Activated CD4-positive, alpha-beta T cell treated with anti-CD3 and anti-CD28 coated beads, Interleukin-2, amount 10 ng/mL, durations not matched to agents 7 days and 5 days (primary cell): ENCODE measurements at regions not wholly inside any gene's neighbourhood (a gene's known extent, or its start where the extent isn't known, plus 50 kb on each side); places are given as distances from the start of the nearest gene placed in this dataset.

Source experiments
- CTCF ChIA-PET: fragments of 350-600 bp; sonication (Branson Sonifier 250); formaldehyde crosslinking; loops from one replicate; lab custom pipeline; 2021; ENCODE audit warnings: antibody characterized with exemption; lab: Charles Lee
- POLR2A ChIA-PET: fragments of 350-600 bp; sonication (Branson Sonifier 250); formaldehyde crosslinking; loops from one replicate; lab custom pipeline; 2021; ENCODE audit warnings: antibody characterized with exemption; lab: Charles Lee
- DNase-seq: peaks from one replicate; pipeline ENCODE4 v3.0.0-alpha.2; 2020
- H3K27ac Mint-ChIP-seq: one replicate; pipeline ENCODE4 v1.8.0; 2021; ENCODE audit warnings: mild to moderate bottlenecking, moderate library complexity, mixed read lengths
- H3K27me3 Mint-ChIP-seq: one replicate; pipeline ENCODE4 v1.8.0; 2021; ENCODE audit warnings: mixed read lengths
- H3K36me3 Mint-ChIP-seq: one replicate; pipeline ENCODE4 v1.8.0; 2021; ENCODE audit warnings: low read depth, mixed read lengths
- H3K4me1 Mint-ChIP-seq: one replicate; pipeline ENCODE4 v1.8.0; 2021; ENCODE audit warnings: mixed read lengths
- H3K4me3 Mint-ChIP-seq: one replicate; pipeline ENCODE4 v1.8.0; 2021; ENCODE audit warnings: mild to moderate bottlenecking, moderate library complexity, mixed read lengths
- H3K9me3 Mint-ChIP-seq: one replicate; pipeline ENCODE4 v1.8.0; 2021; ENCODE audit warnings: mixed read lengths

- no peaks in the 10 kb centered on the region for H3K36me3 Mint-ChIP-seq
- no peak for DNase-seq
- H3K27me3 Mint-ChIP-seq = no peaks in the 10 kb centered on the region
These were observed 116.8 kb upstream of the FSHR start for GRCh38 chr2:49271060-49271606.

GRCh38 chr2:49270091-49270490 lies 115.8 kb upstream of the FSHR start:
- H3K9me3 Mint-ChIP-seq = no peaks in the 10 kb centered on the region
- ChIA-PET CTCF (no interaction called here), POLR2A (no interaction called here)

More at GRCh38 chr2:49271060-49271606, 116.8 kb upstream of the FSHR start:
- Mint-ChIP-seq H3K4me3 (no peak overlapping the region), H3K27ac (no peak overlapping the region), H3K9me3 (no peaks in the 10 kb centered on the region), H3K4me1 (no peaks in the 10 kb centered on the region)
- ChIA-PET CTCF (no interaction called here), POLR2A (no interaction called here)

GRCh38 chr2:49265471-49265870 lies 111.2 kb upstream of the FSHR start:
- CTCF ChIA-PET = no interaction called here
- H3K9me3 Mint-ChIP-seq = no peaks in the 10 kb centered on the region
- no peak for DNase-seq

More at GRCh38 chr2:49270091-49270490, 115.8 kb upstream of the FSHR start:
- H3K27me3 Mint-ChIP-seq = no peaks in the 10 kb centered on the region
- no peak overlapping the region for H3K27ac Mint-ChIP-seq
- no peaks in the 10 kb centered on the region for H3K36me3 Mint-ChIP-seq
- H3K4me3 Mint-ChIP-seq = no peak overlapping the region
- H3K4me1 Mint-ChIP-seq = no peaks in the 10 kb centered on the region
- no peak for DNase-seq

GRCh38 chr2:49262801-49263560 lies 108.7 kb upstream of the FSHR start:
- H3K4me3 Mint-ChIP-seq = no peak overlapping the region
- H3K36me3 Mint-ChIP-seq = no peaks in the 10 kb centered on the region

More at GRCh38 chr2:49265471-49265870, 111.2 kb upstream of the FSHR start:
- H3K36me3 Mint-ChIP-seq = no peaks in the 10 kb centered on the region
- H3K27ac Mint-ChIP-seq = no peak overlapping the region
- no peaks in the 10 kb centered on the region for H3K27me3 Mint-ChIP-seq
- H3K4me3 Mint-ChIP-seq = no peak overlapping the region
- H3K4me1 Mint-ChIP-seq = no peaks in the 10 kb centered on the region
- POLR2A ChIA-PET = no interaction called here

GRCh38 chr2:49261781-49262180 lies 107.5 kb upstream of the FSHR start:
- ChIA-PET POLR2A (no interaction called here), CTCF (interaction anchor here (0.6 kb wide), 1 partner anchor 719 kb away, joined by 3 read pairs; no protein-coding TSS in a partner anchor)
- Mint-ChIP-seq H3K9me3 (no peaks in the 10 kb centered on the region), H3K27ac (no peak overlapping the region), H3K4me3 (no peak overlapping the region), H3K36me3 (no peaks in the 10 kb centered on the region), H3K4me1 (no peaks in the 10 kb centered on the region), H3K27me3 (no peaks in the 10 kb centered on the region)
- DNase-seq = no peak

More at GRCh38 chr2:49262801-49263560, 108.7 kb upstream of the FSHR start:
- Mint-ChIP-seq H3K4me1 (no peaks in the 10 kb centered on the region), H3K27me3 (no peaks in the 10 kb centered on the region), H3K9me3 (no peaks in the 10 kb centered on the region), H3K27ac (no peak overlapping the region)
- DNase-seq = no peak
- ChIA-PET POLR2A (no interaction called here), CTCF (no interaction called here)

GRCh38 chr2:49260979-49261538 lies 106.7 kb upstream of the FSHR start:
- Mint-ChIP-seq H3K27me3 (no peaks in the 10 kb centered on the region), H3K4me3 (no peak overlapping the region), H3K4me1 (no peaks in the 10 kb centered on the region), H3K9me3 (no peaks in the 10 kb centered on the region), H3K36me3 (no peaks in the 10 kb centered on the region), H3K27ac (no peak overlapping the region)
- DNase-seq = no peak
- ChIA-PET POLR2A (no interaction called here), CTCF (interaction anchor here (0.6 kb wide), 1 partner anchor 719 kb away, joined by 3 read pairs; no protein-coding TSS in a partner anchor)

- ChIA-PET CTCF (no interaction called here), POLR2A (no interaction called here)
- Mint-ChIP-seq H3K36me3 (no peaks in the 10 kb centered on the region), H3K27me3 (no peaks in the 10 kb centered on the region), H3K27ac (no peak overlapping the region), H3K9me3 (no peaks in the 10 kb centered on the region), H3K4me1 (no peaks in the 10 kb centered on the region), H3K4me3 (no peak overlapping the region)
- DNase-seq = no peak
These were observed 105.6 kb upstream of the FSHR start for GRCh38 chr2:49259926-49260325.

GRCh38 chr2:49255409-49255971 lies 101.2 kb upstream of the FSHR start:
- H3K4me1 Mint-ChIP-seq = no peaks in the 10 kb centered on the region
- H3K27me3 Mint-ChIP-seq = no peaks in the 10 kb centered on the region
- POLR2A ChIA-PET = no interaction called here
- H3K9me3 Mint-ChIP-seq = no peaks in the 10 kb centered on the region
- H3K36me3 Mint-ChIP-seq = no peaks in the 10 kb centered on the region
- H3K4me3 Mint-ChIP-seq = no peak overlapping the region
- DNase-seq = no peak
- CTCF ChIA-PET = no interaction called here
- H3K27ac Mint-ChIP-seq = no peak overlapping the region

- Mint-ChIP-seq H3K27me3 (no peaks in the 10 kb centered on the region), H3K27ac (no peak overlapping the region), H3K4me1 (no peaks in the 10 kb centered on the region), H3K9me3 (no peaks in the 10 kb centered on the region), H3K4me3 (no peak overlapping the region), H3K36me3 (no peaks in the 10 kb centered on the region)
- ChIA-PET POLR2A (no interaction called here), CTCF (no interaction called here)
- DNase-seq = no peak
These were observed 100.1 kb upstream of the FSHR start for GRCh38 chr2:49254401-49254800.

- POLR2A ChIA-PET = no interaction called here
- H3K27me3 Mint-ChIP-seq = no peaks in the 10 kb centered on the region
- CTCF ChIA-PET = no interaction called here
- H3K9me3 Mint-ChIP-seq = no peaks in the 10 kb centered on the region
- H3K4me3 Mint-ChIP-seq = no peak overlapping the region
- H3K36me3 Mint-ChIP-seq = no peaks in the 10 kb centered on the region
- DNase-seq = no peak
- no peaks in the 10 kb centered on the region for H3K4me1 Mint-ChIP-seq
- H3K27ac Mint-ChIP-seq = no peak overlapping the region
These were observed 97.5 kb upstream of the FSHR start for GRCh38 chr2:49251766-49252165.

- Mint-ChIP-seq H3K4me1 (no peaks in the 10 kb centered on the region), H3K4me3 (no peak overlapping the region), H3K36me3 (no peaks in the 10 kb centered on the region), H3K27ac (no peak overlapping the region), H3K9me3 (no peaks in the 10 kb centered on the region), H3K27me3 (no peaks in the 10 kb centered on the region)
- ChIA-PET CTCF (no interaction called here), POLR2A (no interaction called here)
- DNase-seq = no peak
These were observed 96.9 kb upstream of the FSHR start for GRCh38 chr2:49251251-49251650.

GRCh38 chr2:49248506-49248905 lies 94.2 kb upstream of the FSHR start:
- Mint-ChIP-seq H3K9me3 (no peaks in the 10 kb centered on the region), H3K27me3 (no peaks in the 10 kb centered on the region), H3K36me3 (no peaks in the 10 kb centered on the region), H3K27ac (no peak overlapping the region), H3K4me1 (no peaks in the 10 kb centered on the region), H3K4me3 (no peak overlapping the region)
- DNase-seq = no peak
- CTCF ChIA-PET = no interaction called here
- POLR2A ChIA-PET = no interaction called here

GRCh38 chr2:49241991-49242390 lies 87.7 kb upstream of the FSHR start:
- POLR2A ChIA-PET = no interaction called here

More at GRCh38 chr2:49241991-49242390, 87.7 kb upstream of the FSHR start:
- Mint-ChIP-seq H3K27ac (no peak overlapping the region), H3K27me3 (no peaks in the 10 kb centered on the region), H3K36me3 (no peaks in the 10 kb centered on the region), H3K4me3 (no peak overlapping the region), H3K9me3 (no peaks in the 10 kb centered on the region), H3K4me1 (no peaks in the 10 kb centered on the region)
- CTCF ChIA-PET = no interaction called here
- no peak for DNase-seq
